ENCODE measurements at regions not wholly inside any gene's neighbourhood (a gene's known extent, or its start where the extent isn't known, plus 50 kb on each side); places are given as distances from the start of the nearest gene placed in this dataset.

- no peaks in the 10 kb centered on the region for H3K27me3 ChIP-seq (ENCODE audit: low read length)
- no peak overlapping the region for H3K4me3 ChIP-seq (ENCODE audit: insufficient read depth, low read length, poor library complexity, severe bottlenecking)
- H3K4me2 ChIP-seq (ENCODE audit: low read depth, low read length, poor library complexity, severe bottlenecking), result no peak overlapping the region
- no peak for TF ChIP-seq CTCF (IDR thresholded peaks at IDR 0.05; ENCODE audit: insufficient read depth, low read length, poor library complexity, severe bottlenecking)
- no peak for TF ChIP-seq EZH2phosphoT487 (conservative IDR thresholded peaks at IDR 0.05; ENCODE audit: low read length)
- H3K9me2 ChIP-seq (replicated peaks; ENCODE audit: insufficient read depth, low read length), result no peaks in the 10 kb centered on the region
- H3K9ac ChIP-seq (ENCODE audit: low read length), result no peak overlapping the region
- H3F3A ChIP-seq (ENCODE audit: insufficient read depth), result no peaks in the 10 kb centered on the region
- H3K27ac ChIP-seq (ENCODE audit: low read depth, low read length), result no peak overlapping the region
- H2AFZ ChIP-seq (ENCODE audit: low read depth, low read length, severe bottlenecking), result no peak overlapping the region
- no peaks in the 10 kb centered on the region for H3K9me3 ChIP-seq (ENCODE audit: insufficient read depth, low read length)
- H4K20me1 ChIP-seq (ENCODE audit: low read depth, low read length), result no peaks in the 10 kb centered on the region
- H3K79me2 ChIP-seq (ENCODE audit: insufficient read depth, low read length), result no peaks in the 10 kb centered on the region
- no peaks in the 10 kb centered on the region for H3K36me3 ChIP-seq (ENCODE audit: low read length)
Measured at GRCh38 chr10:31268444-31269303, 50.3 kb upstream of the ZEB1 start.

All from SU-DHL-6 (cell line).